HG02981 (cell line): ENCODE measurements at regions not wholly inside any gene's neighbourhood (a gene's known extent, or its start where the extent isn't known, plus 50 kb on each side); places are given as distances from the start of the nearest gene placed in this dataset.
A peak's percentile ranks its signal among the peaks of the same experiment; 100 is the strongest.
"Not testable (repeated sequence)": the region's sequence is repeated elsewhere in the genome, so short reads cannot be mapped to it uniquely, and the experiment has no call there.

Experiments
- ATAC-seq: cut with Tn5 transposase; IDR thresholded peaks from one replicate; pipeline ENCODE4 v1.9.1; 2021; ENCODE audit warnings: mild to moderate bottlenecking, moderate library complexity; ENCODE audit not compliant: unreplicated experiment

DNA sequence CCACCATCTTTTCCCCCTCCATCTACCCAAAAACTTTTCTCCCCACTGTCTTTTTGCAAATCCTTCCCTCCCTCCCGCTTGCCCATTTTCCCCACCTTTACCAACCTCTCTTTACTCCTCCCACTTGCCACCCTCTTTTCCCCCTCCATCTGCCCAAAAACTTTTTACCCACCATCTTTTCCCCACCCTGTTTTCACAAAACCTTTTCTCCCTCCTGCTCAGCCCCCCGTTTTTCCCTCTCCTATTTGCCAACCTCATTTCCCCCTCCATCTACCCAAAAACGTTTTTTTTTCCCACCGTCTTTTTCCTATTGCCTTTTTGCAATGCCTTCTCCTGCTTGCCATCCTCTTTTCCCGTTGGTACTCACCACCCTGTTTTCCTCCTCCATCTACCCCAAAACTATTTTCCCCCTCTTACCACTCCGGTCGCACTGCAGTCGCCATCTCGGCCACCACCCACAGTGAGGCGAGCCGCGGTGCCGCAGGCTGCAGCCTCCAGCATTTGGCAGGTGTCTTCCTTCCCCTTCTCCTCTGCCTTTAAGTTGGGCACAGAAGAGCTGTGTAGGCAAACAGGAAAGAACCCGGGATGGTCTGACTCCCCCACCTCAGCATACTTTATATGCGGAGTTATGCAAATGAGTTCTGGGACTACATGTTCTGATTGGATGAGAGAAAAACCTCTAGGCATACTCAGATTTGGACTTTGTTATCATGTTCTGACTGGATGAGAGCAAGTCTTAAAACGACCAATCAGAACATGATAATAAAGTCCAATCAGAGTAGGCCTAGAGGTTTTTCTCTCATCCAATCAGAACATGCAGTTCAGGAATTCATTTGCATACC, 121.2 kb upstream of the VPREB1 start:
- no peak for ATAC-seq

- no peak for ATAC-seq
Measured at GRCh38 chr22:22122348-22123117, 122.1 kb upstream of the VPREB1 start.

- ATAC-seq: no peak
Measured at GRCh38 chr22:22121445-22121844, 123.1 kb upstream of the VPREB1 start.

DNA sequence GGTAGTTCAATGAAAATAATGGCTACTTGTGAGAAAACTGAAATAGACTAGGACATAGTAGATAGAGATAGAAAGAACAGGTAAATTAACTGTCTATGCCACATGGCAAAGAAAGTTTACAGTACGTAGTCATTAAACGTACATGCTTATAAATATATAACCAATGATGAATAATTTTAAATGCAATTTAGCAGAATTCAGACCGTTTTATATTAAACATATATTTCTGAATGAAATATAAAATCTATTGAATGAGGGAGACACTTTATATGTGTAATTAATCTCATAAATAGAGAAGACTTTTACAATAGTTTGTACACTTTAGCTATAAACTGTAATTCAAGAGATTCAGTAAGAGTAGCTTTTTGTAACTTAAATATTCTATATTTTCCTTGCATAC, 124.4 kb upstream of the VPREB1 start:
- ATAC-seq: no peak

DNA sequence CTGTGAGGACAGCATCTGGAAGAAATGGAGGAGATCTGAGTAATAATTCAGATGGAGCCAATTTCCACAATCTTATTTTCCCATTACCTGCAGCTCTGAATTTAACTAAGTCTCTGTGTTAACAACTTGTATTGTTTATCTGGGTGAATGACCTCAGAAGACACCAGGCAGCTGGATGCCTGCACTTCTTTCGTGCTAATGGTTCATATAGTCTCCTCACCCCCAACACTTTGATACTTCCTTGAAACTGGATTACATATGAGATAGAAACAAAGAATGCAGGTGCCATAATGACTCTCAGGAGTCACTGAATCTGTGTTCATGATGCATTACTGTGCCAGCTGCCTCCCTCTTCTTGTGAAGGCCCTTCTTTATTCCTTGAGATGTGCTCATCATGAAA, 125.6 kb upstream of the VPREB1 start:
- ATAC-seq: no peak

DNA sequence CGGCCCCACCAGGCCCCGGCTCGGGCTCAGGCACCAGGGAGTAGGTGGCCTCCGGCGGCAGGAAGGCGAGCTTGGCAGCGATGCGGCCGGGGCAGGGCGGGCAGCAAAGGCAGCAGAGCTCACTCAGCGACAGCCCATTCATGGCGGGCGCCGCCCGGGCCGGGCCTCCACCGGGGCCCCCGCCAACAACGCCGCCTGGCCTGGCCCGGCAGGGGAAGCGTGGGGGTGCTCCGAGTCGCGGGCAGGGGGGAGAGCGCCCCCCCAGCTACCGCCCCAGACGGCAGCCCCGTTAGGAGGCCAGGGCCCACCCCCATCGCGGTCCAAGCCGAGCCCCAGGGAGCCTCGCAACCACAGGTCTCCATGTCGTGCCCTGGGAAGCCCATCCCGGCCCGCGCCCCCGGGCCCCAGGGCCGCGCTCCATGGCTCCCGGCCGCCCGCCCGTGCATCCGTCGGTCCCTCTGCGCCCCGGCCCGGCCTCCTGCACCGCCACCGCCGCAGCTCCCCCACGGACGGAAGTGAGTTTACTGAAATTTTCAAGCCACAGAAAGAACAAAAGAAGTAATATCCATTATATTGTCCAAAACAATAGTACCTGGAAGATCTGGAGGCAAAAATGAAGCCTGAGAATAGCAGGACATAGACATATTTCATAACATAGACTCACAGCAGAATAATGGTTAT, 126.6 kb upstream of the VPREB1 start:
- not testable (repeated sequence) for ATAC-seq

DNA sequence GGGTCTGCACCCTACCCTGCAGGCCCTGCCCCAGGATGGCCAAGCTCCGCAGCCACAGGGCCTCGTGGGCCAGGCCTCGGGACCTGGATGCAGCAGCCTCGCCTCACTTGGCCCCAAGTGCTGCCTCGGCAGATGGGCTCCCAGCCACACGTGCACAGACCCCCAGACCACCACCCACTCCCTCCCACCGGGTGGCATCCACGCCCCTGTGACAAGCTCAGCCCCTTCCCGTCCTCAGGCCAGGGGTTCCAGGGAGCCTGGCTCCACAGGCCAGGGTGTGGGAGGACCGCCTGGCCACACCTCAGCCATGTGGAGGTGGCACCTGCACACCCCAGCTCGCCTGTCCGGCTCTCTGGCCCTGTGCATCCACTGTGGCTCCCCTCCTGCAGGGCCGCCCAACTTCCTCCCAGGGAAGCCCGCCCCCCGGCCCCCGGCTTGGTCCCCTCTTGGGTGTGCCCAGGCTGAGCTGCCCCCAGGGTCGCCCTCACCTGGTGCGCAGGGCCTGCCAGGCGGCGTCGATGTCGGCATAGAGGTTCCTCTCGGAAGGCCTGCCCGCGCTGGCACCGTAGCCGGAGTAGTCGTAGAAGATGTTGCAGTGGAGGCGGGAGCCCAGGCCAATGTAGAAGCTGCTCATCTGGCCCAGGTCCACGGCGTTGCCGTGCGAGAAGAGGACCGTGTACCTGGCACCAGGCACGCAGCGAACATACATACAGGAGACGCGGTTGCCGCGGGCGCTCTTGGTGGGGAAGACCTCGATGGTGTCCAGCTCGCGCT, 127.4 kb upstream of the VPREB1 start:
- ATAC-seq: not testable (repeated sequence)

DNA sequence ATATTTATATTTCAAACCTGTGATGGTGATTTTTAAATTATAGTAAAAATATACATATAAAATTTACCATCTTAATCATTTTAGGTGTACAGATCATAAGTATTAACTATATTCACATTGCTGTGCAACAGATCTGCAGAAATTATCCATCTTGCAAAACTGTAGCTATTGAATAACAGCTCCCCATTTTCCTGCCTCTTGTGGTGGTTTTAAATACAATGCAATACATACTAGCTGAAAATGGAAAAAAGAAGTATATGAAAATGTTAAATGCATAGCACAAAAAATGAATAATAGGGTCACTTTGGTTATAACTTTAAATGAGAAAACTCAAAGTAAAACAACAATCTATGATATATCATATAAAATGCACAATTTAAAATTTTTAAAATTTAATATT, 130.9 kb upstream of the VPREB1 start:
- ATAC-seq: no peak

- ATAC-seq: no peak
Measured at GRCh38 chr22:22112533-22113294, 130.1 kb upstream of the TOP3B start.

GRCh38 chr22:22111983-22112382, 129.4 kb upstream of the TOP3B start:
- ATAC-seq: no peak

- ATAC-seq: peak; percentile 59
Measured at GRCh38 chr22:22111267-22111751, 128.7 kb upstream of the TOP3B start.

- peak; percentile 90 for ATAC-seq
Measured at GRCh38 chr22:22110548-22111266, 128.1 kb upstream of the TOP3B start.

GRCh38 chr22:22109693-22110466, 127.3 kb upstream of the TOP3B start:
- no peak for ATAC-seq

- no peak for ATAC-seq
Measured at GRCh38 chr22:22106855-22107254, 124.3 kb upstream of the TOP3B start.

DNA sequence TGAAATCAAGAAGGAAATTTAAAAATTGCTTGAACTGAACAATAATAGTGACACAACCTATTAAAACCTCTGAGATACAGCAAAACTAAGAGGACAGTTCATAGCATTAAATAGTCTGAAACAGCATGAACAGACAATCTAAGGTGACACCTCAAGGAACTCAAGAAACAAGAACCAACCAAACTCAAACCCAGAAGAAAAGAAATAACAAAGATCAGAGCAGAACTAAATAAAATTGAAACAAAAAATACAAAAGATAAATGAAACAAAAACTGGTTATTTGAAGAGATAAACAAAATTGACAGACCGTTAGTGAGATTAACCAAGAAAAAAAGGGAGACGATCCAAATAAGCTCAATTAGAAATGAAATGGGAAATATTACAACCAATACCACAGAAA, 122.8 kb upstream of the TOP3B start:
- no peak for ATAC-seq

- no peak for ATAC-seq
Measured at GRCh38 chr22:22103078-22103875, 120.7 kb upstream of the TOP3B start.
